Smooth muscle cell (in vitro differentiated cells): ENCODE measurements at regions not wholly inside any gene's neighbourhood (a gene's known extent, or its start where the extent isn't known, plus 50 kb on each side); places are given as distances from the start of the nearest gene placed in this dataset.

Experiments
- DNase-seq: peaks from one replicate; lab custom pipeline; 2025; ENCODE audit not compliant: unreplicated experiment; lab: John Stamatoyannopoulos, UW
- H2AFZ ChIP-seq: fragments of 200-600 bp; sonication (generic); 2 replicates; pipeline ENCODE4 v1.6.0; 2016; ENCODE audit warnings: antibody characterized with exemption, low read depth, mild to moderate bottlenecking
- H3F3A ChIP-seq: fragments of 200-600 bp; sonication (generic); 2 replicates; pipeline ENCODE4 v1.6.0; 2017; ENCODE audit warnings: antibody characterized with exemption, low read depth
- H3K27ac ChIP-seq: fragments of 200-600 bp; sonication (generic); 2 replicates; pipeline ENCODE4 v1.5.1; 2016; ENCODE audit warnings: low read depth, mild to moderate bottlenecking
- H3K27me3 ChIP-seq: fragments of 200-600 bp; sonication (generic); 2 replicates; pipeline ENCODE4 v1.6.1; 2016; ENCODE audit warnings: low read depth, mild to moderate bottlenecking
- H3K36me3 ChIP-seq: fragments of 200-600 bp; sonication (generic); 2 replicates; pipeline ENCODE4 v1.5.1; 2016; ENCODE audit warnings: low read depth
- H3K4me1 ChIP-seq: fragments of 200-600 bp; sonication (generic); 2 replicates; pipeline ENCODE4 v1.5.1; 2016; ENCODE audit warnings: low read depth
- H3K4me2 ChIP-seq: fragments of 200-600 bp; sonication (generic); 2 replicates; pipeline ENCODE4 v1.6.0; 2016; ENCODE audit warnings: mild to moderate bottlenecking
- H3K4me3 ChIP-seq: fragments of 200-600 bp; sonication (generic); 2 replicates; pipeline ENCODE4 v1.5.1; 2016; ENCODE audit warnings: mild to moderate bottlenecking
- H3K79me2 ChIP-seq: fragments of 200-600 bp; sonication (generic); 2 replicates; pipeline ENCODE4 v1.6.0; 2016; ENCODE audit warnings: low read depth, mild to moderate bottlenecking
- H3K9ac ChIP-seq: fragments of 200-600 bp; sonication (generic); 2 replicates; pipeline ENCODE4 v1.6.0; 2016; ENCODE audit warnings: low read depth
- H3K9me3 ChIP-seq: fragments of 200-600 bp; sonication (generic); replicated peaks from 2 replicates; pipeline ENCODE4 v1.5.1; 2016; ENCODE audit warnings: low read depth
- H4K20me1 ChIP-seq: fragments of 200-600 bp; sonication (generic); 2 replicates; pipeline ENCODE4 v1.6.0; 2016; ENCODE audit warnings: low read depth
- whole genome bisulfite sequencing: methylation state at CpG from one replicate; pipeline ENCODE4 v1.1.7; 2016; ENCODE audit warnings: low lambda C conversion rate; 5-methylcytosine and 5-hydroxymethylcytosine counted together
- TF ChIP-seq, protein P1 (sequence below): fragments of 200-600 bp; sonication (generic); IDR thresholded peaks from 2 replicates; pipeline ENCODE4 v1.5.1; 2017; ENCODE audit warnings: borderline replicate concordance, mild to moderate bottlenecking, antibody characterized with exemption; ENCODE audit not compliant: insufficient read depth, poor library complexity, severe bottlenecking

GRCh38 chr11:38153985-38154384 lies 1555.9 kb upstream of the RAG2 start:
- no peak overlapping the region for H3K27ac ChIP-seq
- no peaks in the 10 kb centered on the region for H3K9me3 ChIP-seq
- no peaks in the 10 kb centered on the region for H3K79me2 ChIP-seq
- no peaks in the 10 kb centered on the region for H4K20me1 ChIP-seq
- H3K4me2 ChIP-seq: no peak overlapping the region
- H3K4me1 ChIP-seq: no peaks in the 10 kb centered on the region
- 78% methylated on average over 1 of the region's 1 CpG for WGBS
- H3K4me3 ChIP-seq: no peak overlapping the region
- no peaks in the 10 kb centered on the region for H3F3A ChIP-seq
- DNase-seq: no peak
- TF ChIP-seq, protein P1, sequence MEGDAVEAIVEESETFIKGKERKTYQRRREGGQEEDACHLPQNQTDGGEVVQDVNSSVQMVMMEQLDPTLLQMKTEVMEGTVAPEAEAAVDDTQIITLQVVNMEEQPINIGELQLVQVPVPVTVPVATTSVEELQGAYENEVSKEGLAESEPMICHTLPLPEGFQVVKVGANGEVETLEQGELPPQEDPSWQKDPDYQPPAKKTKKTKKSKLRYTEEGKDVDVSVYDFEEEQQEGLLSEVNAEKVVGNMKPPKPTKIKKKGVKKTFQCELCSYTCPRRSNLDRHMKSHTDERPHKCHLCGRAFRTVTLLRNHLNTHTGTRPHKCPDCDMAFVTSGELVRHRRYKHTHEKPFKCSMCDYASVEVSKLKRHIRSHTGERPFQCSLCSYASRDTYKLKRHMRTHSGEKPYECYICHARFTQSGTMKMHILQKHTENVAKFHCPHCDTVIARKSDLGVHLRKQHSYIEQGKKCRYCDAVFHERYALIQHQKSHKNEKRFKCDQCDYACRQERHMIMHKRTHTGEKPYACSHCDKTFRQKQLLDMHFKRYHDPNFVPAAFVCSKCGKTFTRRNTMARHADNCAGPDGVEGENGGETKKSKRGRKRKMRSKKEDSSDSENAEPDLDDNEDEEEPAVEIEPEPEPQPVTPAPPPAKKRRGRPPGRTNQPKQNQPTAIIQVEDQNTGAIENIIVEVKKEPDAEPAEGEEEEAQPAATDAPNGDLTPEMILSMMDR: no peak
- H3K9ac ChIP-seq: no peak overlapping the region
- no peak overlapping the region for H2AFZ ChIP-seq
- no peaks in the 10 kb centered on the region for H3K27me3 ChIP-seq
- no peaks in the 10 kb centered on the region for H3K36me3 ChIP-seq

DNA sequence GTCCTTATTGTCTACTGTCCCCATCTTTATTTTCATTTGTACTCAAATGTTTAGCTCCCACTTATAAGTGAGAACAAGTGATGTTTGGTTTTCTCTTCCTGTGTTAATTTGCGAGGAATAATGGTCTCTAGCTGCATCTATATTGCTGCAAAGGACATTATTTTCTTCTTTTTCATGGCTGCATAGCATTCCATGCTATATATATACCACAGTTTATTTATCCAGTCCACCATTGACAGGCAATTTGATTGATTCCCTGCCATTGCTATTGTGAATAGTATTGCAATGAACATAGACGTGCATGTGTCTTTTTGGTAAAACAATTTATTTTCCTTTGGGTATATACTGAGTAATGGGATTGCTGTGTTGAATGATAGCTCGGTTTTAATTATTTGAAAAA lies 1545.8 kb upstream of the RAG2 start:
- H3K27ac ChIP-seq: no peak overlapping the region
- no peaks in the 10 kb centered on the region for H3K27me3 ChIP-seq
- peaks cover 4% of the 10 kb centered on the region for H3K9me3 ChIP-seq
- H3K4me2 ChIP-seq: no peak overlapping the region
- TF ChIP-seq, protein P1: no peak
- H4K20me1 ChIP-seq: no peaks in the 10 kb centered on the region
- DNase-seq: no peak
- no peaks in the 10 kb centered on the region for H3K4me1 ChIP-seq
- H3K9ac ChIP-seq: no peak overlapping the region
- WGBS: 96% methylated on average over 3 of the region's 3 CpGs
- H3F3A ChIP-seq: no peaks in the 10 kb centered on the region
- no peaks in the 10 kb centered on the region for H3K79me2 ChIP-seq
- H3K4me3 ChIP-seq: no peak overlapping the region
- no peak overlapping the region for H2AFZ ChIP-seq
- no peaks in the 10 kb centered on the region for H3K36me3 ChIP-seq

- DNase-seq: no peak
- Histone ChIP-seq H3K27me3 (no peaks in the 10 kb centered on the region), H4K20me1 (no peaks in the 10 kb centered on the region), H3K79me2 (no peaks in the 10 kb centered on the region), H3F3A (no peaks in the 10 kb centered on the region), H3K4me2 (no peak overlapping the region), H3K27ac (no peak overlapping the region), H3K4me1 (no peaks in the 10 kb centered on the region), H3K4me3 (no peak overlapping the region), H3K9ac (no peak overlapping the region), H3K36me3 (no peaks in the 10 kb centered on the region), H3K9me3 (no peaks in the 10 kb centered on the region), H2AFZ (no peak overlapping the region)
- 90% methylated on average over 2 of the region's 2 CpGs for WGBS
- TF ChIP-seq, protein P1: no peak
Measured at GRCh38 chr11:38138972-38139371, 1540.9 kb upstream of the RAG2 start.

- Histone ChIP-seq H3K9me3 (no peaks in the 10 kb centered on the region), H3K9ac (no peak overlapping the region), H3K27ac (no peak overlapping the region), H3K4me1 (no peaks in the 10 kb centered on the region), H3K27me3 (no peaks in the 10 kb centered on the region), H4K20me1 (no peaks in the 10 kb centered on the region), H3K79me2 (no peaks in the 10 kb centered on the region), H3F3A (no peaks in the 10 kb centered on the region), H2AFZ (no peak overlapping the region), H3K4me3 (no peak overlapping the region), H3K4me2 (no peak overlapping the region), H3K36me3 (no peaks in the 10 kb centered on the region)
- DNase-seq: no peak
- WGBS: 96% methylated on average over 6 of the region's 6 CpGs
- TF ChIP-seq, protein P1: no peak
Measured at GRCh38 chr11:38136887-38137286, 1538.9 kb upstream of the RAG2 start.
